Endothelial cell of umbilical vein (primary cell): ENCODE measurements at regions not wholly inside any gene's neighbourhood (a gene's known extent, or its start where the extent isn't known, plus 50 kb on each side); places are given as distances from the start of the nearest gene placed in this dataset.

Experiments
- CTCF ChIP-seq, 2 donors: IDR thresholded peaks; 1 replicate in 1 of 2; 2 replicates in 1 of 2; pipeline ENCODE4 v1.5.1; 2011; ENCODE audit warnings: low read length in 2 of 2, mild to moderate bottlenecking in 2 of 2, moderate library complexity in 2 of 2, control low read depth in 1 of 2, inconsistent platforms in 1 of 2, low read depth in 1 of 2; ENCODE audit not compliant: insufficient read depth in 1 of 2; ENCODE audit errors: extremely low read depth in 1 of 2
- EZH2 ChIP-seq: IDR thresholded peaks from 2 replicates; pipeline ENCODE4 v1.6.1; 2012; ENCODE audit warnings: borderline replicate concordance, low read depth, mild to moderate bottlenecking, moderate library complexity, low read length, inconsistent platforms; ENCODE audit not compliant: severe bottlenecking
- FOS ChIP-seq: IDR thresholded peaks from 2 replicates; pipeline ENCODE4 v1.6.1; 2011; ENCODE audit warnings: mild to moderate bottlenecking, low read length, moderate library complexity, borderline replicate concordance; ENCODE audit not compliant: insufficient read depth
- JUN ChIP-seq: IDR thresholded peaks from 2 replicates; pipeline ENCODE4 v1.6.1; 2011; ENCODE audit warnings: borderline replicate concordance, low read depth; ENCODE audit not compliant: insufficient read length, insufficient read depth
- MYC ChIP-seq: IDR thresholded peaks from one replicate; pipeline ENCODE4 v1.6.1; 2011; ENCODE audit warnings: mild to moderate bottlenecking, low read depth, low read length
- POLR2A ChIP-seq: IDR thresholded peaks from 2 replicates; pipeline ENCODE4 v1.6.1; 2012; ENCODE audit warnings: low read depth, mild to moderate bottlenecking, control low read depth, low read length
- POLR2AphosphoS5 ChIP-seq: IDR thresholded peaks from 2 replicates; pipeline ENCODE4 v1.6.1; 2012; ENCODE audit warnings: low read depth, mild to moderate bottlenecking, control low read depth, low read length, moderate library complexity; ENCODE audit not compliant: insufficient read depth
- TF ChIP-seq, protein P1 (sequence below): IDR thresholded peaks from 2 replicates; pipeline ENCODE4 v1.6.1; 2011; ENCODE audit not compliant: insufficient read depth, insufficient read length

GRCh38 chr12:19940267-19940666 is 428.1 kb upstream of the PDE3A start:
- TF ChIP-seq POLR2A (no peak), CTCF (IDR thresholded peaks at IDR 0.05; ENCODE audit: extremely low read depth in 1 of 2, insufficient read depth in 1 of 2, low read depth in 1 of 2, low read length in 2 of 2) (no peak), EZH2 (no peak), POLR2AphosphoS5 (no peak), JUN (no peak), FOS (no peak), MYC (no peak)
- TF ChIP-seq, protein P1, sequence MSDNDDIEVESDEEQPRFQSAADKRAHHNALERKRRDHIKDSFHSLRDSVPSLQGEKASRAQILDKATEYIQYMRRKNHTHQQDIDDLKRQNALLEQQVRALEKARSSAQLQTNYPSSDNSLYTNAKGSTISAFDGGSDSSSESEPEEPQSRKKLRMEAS, result no peak
